ENCODE measurements at regions not wholly inside any gene's neighbourhood (a gene's known extent, or its start where the extent isn't known, plus 50 kb on each side); places are given as distances from the start of the nearest gene placed in this dataset.

GRCh38 chr12:58529897-58530741 lies 390.2 kb downstream of the LRIG3 start:
- no peak for TF ChIP-seq CTCF (IDR thresholded peaks at IDR 0.05; ENCODE audit: borderline replicate concordance, extremely low read depth, low read length, poor library complexity, severe bottlenecking)
- no peak for TF ChIP-seq EZH2 (IDR thresholded peaks at IDR 0.05; ENCODE audit: borderline replicate concordance, low read depth, low read length, severe bottlenecking)
